Common myeloid progenitor, CD34-positive (primary cell): ENCODE measurements at regions not wholly inside any gene's neighbourhood (a gene's known extent, or its start where the extent isn't known, plus 50 kb on each side); places are given as distances from the start of the nearest gene placed in this dataset.

Experiments used
- CTCF ChIA-PET: fragments of 350-600 bp; sonication (Branson Sonifier 250); formaldehyde crosslinking; loops from one replicate; lab custom pipeline; 2021; ENCODE audit warnings: antibody characterized with exemption; lab: Charles Lee
- POLR2A ChIA-PET: fragments of 350-600 bp; sonication (Branson Sonifier 250); formaldehyde crosslinking; loops from one replicate; lab custom pipeline; 2021; ENCODE audit warnings: antibody characterized with exemption; lab: Charles Lee
- DNase-seq, 3 donors: peaks; one replicate each; pipeline versions ENCODE4 v3.0.0 to v3.0.0-alpha.2; 2013
- H3K27ac ChIP-seq, 2 experiments: 1 replicate in 1 of 2; 2 replicates in 1 of 2; pipeline ENCODE4 v1.7.0; 2013; ENCODE audit warnings: inconsistent platforms in 2 of 2, low read length in 2 of 2, mild to moderate bottlenecking in 2 of 2, low read depth in 1 of 2, moderate library complexity in 1 of 2; ENCODE audit not compliant: severe bottlenecking in 2 of 2, insufficient read depth in 1 of 2, poor library complexity in 1 of 2
- H3K27me3 ChIP-seq, 5 experiments: replicated peaks in 2 of 5; 1 replicate in 3 of 5; 2 replicates in 2 of 5; pipeline versions ENCODE4 v1.6.1 to v1.7.0; 2013; ENCODE audit warnings: low read length in 4 of 5, mild to moderate bottlenecking in 2 of 5, moderate library complexity in 2 of 5, inconsistent platforms in 1 of 5; ENCODE audit not compliant: insufficient read depth in 5 of 5, control insufficient read depth in 4 of 5
- H3K36me3 ChIP-seq, 4 experiments: 1 replicate in 2 of 4; 2 replicates in 2 of 4; pipeline versions ENCODE4 v1.6.1 to v1.7.0; 2013; ENCODE audit warnings: low read length in 3 of 4, control low read depth in 1 of 4, mild to moderate bottlenecking in 1 of 4; ENCODE audit not compliant: control insufficient read depth in 4 of 4, insufficient read depth in 4 of 4
- H3K4me1 ChIP-seq, 4 experiments: 1 replicate in 3 of 4; 2 replicates in 1 of 4; pipeline versions ENCODE4 v1.6.1 to v1.7.1; 2013; ENCODE audit warnings: low read length in 3 of 4, mild to moderate bottlenecking in 3 of 4, control low read depth in 1 of 4, inconsistent platforms in 1 of 4, moderate library complexity in 1 of 4; ENCODE audit not compliant: control insufficient read depth in 4 of 4, insufficient read depth in 4 of 4; ENCODE audit errors: control extremely low read depth in 1 of 4
- H3K4me3 ChIP-seq, 7 experiments: 1 replicate in 4 of 7; 2 replicates in 3 of 7; pipeline versions ENCODE4 v1.5.1 to v1.7.0; 2013; ENCODE audit warnings: mild to moderate bottlenecking in 7 of 7, low read length in 6 of 7, moderate library complexity in 6 of 7, inconsistent platforms in 2 of 7, low read depth in 2 of 7, control low read depth in 1 of 7; ENCODE audit not compliant: insufficient read depth in 4 of 7, control insufficient read depth in 1 of 7; ENCODE audit errors: extremely low read depth in 1 of 7
- H3K9me3 ChIP-seq, 5 experiments: 1 replicate in 4 of 5; 2 replicates in 1 of 5; pipeline versions ENCODE4 v1.6.1 to v1.7.1; 2013; ENCODE audit warnings: low read length in 4 of 5, mild to moderate bottlenecking in 2 of 5, inconsistent platforms in 1 of 5, low read depth in 1 of 5, moderate library complexity in 1 of 5; ENCODE audit not compliant: control insufficient read depth in 4 of 5, insufficient read depth in 2 of 5; ENCODE audit errors: control extremely low read depth in 1 of 5
- WGBS: methylation state at CpG from one replicate; pipeline ENCODE4 v1.1.5; 2013; ENCODE audit not compliant: insufficient coverage; 5-methylcytosine and 5-hydroxymethylcytosine counted together

GRCh38 chr15:95447486-95447885 is 883.0 kb upstream of the NR2F2 start:
- CTCF ChIA-PET = no interaction called here

GRCh38 chr15:95448531-95449229 is 881.8 kb upstream of the NR2F2 start:
- H3K9me3 ChIP-seq = peaks cover 0 to 8% (median 5%) of the 10 kb centered on the region in 5 experiments
- ChIA-PET POLR2A (no interaction called here), CTCF (no interaction called here)
- peaks cover 0 to 10% (median 2%) of the 10 kb centered on the region in 4 experiments for H3K4me1 ChIP-seq
- H3K36me3 ChIP-seq = no peaks in the 10 kb centered on the region
- peaks cover 7 to 72% (median 32%) of the 10 kb centered on the region in 5 experiments for H3K27me3 ChIP-seq
- WGBS = 75% methylated on average over 2 of the region's 2 CpGs
- H3K27ac ChIP-seq = no peak overlapping the region
- DNase-seq = no peak
- H3K4me3 ChIP-seq = no peak overlapping the region

More at GRCh38 chr15:95447486-95447885, 883.0 kb upstream of the NR2F2 start:
- Histone ChIP-seq H3K4me1 (peaks cover 0 to 10% (median 2%) of the 10 kb centered on the region in 4 experiments), H3K36me3 (no peaks in the 10 kb centered on the region), H3K4me3 (no peak overlapping the region), H3K27me3 (peaks cover 13 to 74% (median 38%) of the 10 kb centered on the region in 5 experiments), H3K27ac (no peak overlapping the region), H3K9me3 (peaks cover 0 to 16% (median 8%) of the 10 kb centered on the region in 5 experiments)
- WGBS = 71% methylated on average over 1 of the region's 4 CpGs
- POLR2A ChIA-PET = no interaction called here
- DNase-seq = no peak

GRCh38 chr15:95449230-95449628 is 881.3 kb upstream of the NR2F2 start:
- H3K9me3 ChIP-seq = peaks cover 0 to 8% (median 4%) of the 10 kb centered on the region in 5 experiments
- WGBS = no CpG with 5 or more reads among the region's 2 CpGs
- H3K27me3 ChIP-seq = peaks cover 7 to 72% (median 30%) of the 10 kb centered on the region in 5 experiments
- H3K36me3 ChIP-seq = no peaks in the 10 kb centered on the region
- peaks cover 0 to 10% (median 2%) of the 10 kb centered on the region in 4 experiments for H3K4me1 ChIP-seq
- CTCF ChIA-PET = no interaction called here
- H3K4me3 ChIP-seq = no peak overlapping the region
- POLR2A ChIA-PET = no interaction called here
- DNase-seq = no peak
- no peak overlapping the region for H3K27ac ChIP-seq

GRCh38 chr15:95450413-95450812 is 880.1 kb upstream of the NR2F2 start:
- Histone ChIP-seq H3K36me3 (no peaks in the 10 kb centered on the region), H3K4me3 (no peak overlapping the region), H3K4me1 (peaks cover 0 to 10% (median 2%) of the 10 kb centered on the region in 4 experiments), H3K27ac (no peak overlapping the region), H3K9me3 (peaks cover 0 to 4% (median 2%) of the 10 kb centered on the region in 5 experiments), H3K27me3 (peaks cover 7 to 72% (median 39%) of the 10 kb centered on the region in 5 experiments)
- CTCF ChIA-PET = no interaction called here
- no CpG with 5 or more reads among the region's 1 CpG for whole genome bisulfite sequencing
- no peak for DNase-seq
- POLR2A ChIA-PET = no interaction called here

GRCh38 chr15:95451938-95452337 is 878.6 kb upstream of the NR2F2 start:
- peaks cover 0 to 5% (median 1%) of the 10 kb centered on the region in 4 experiments for H3K4me1 ChIP-seq
- no peaks in the 10 kb centered on the region for H3K36me3 ChIP-seq
- peaks cover 0 to 7% (median 2%) of the 10 kb centered on the region in 5 experiments for H3K9me3 ChIP-seq
- CTCF ChIA-PET = no interaction called here
- H3K27ac ChIP-seq = no peak overlapping the region
- WGBS = no CpG with 5 or more reads among the region's 1 CpG
- no peak overlapping the region for H3K4me3 ChIP-seq
- no peak for DNase-seq
- peaks cover 10 to 80% (median 46%) of the 10 kb centered on the region in 5 experiments for H3K27me3 ChIP-seq
- POLR2A ChIA-PET = interaction anchor here (0.6 kb wide), 1 partner anchor 59 kb away, joined by 3 read pairs; no protein-coding TSS in a partner anchor

GRCh38 chr15:95454403-95455262 is 875.9 kb upstream of the NR2F2 start:
- peaks cover 6 to 94% (median 54%) of the 10 kb centered on the region in 5 experiments for H3K27me3 ChIP-seq
- H3K4me3 ChIP-seq = no peak overlapping the region
- POLR2A ChIA-PET = no interaction called here
- no peaks in the 10 kb centered on the region for H3K36me3 ChIP-seq
- WGBS = 56% methylated on average over 7 of the region's 10 CpGs
- no peak for DNase-seq
- CTCF ChIA-PET = no interaction called here
- H3K4me1 ChIP-seq = no peaks in the 10 kb centered on the region
- no peak overlapping the region for H3K27ac ChIP-seq
- peaks cover 0 to 7% (median 0%) of the 10 kb centered on the region in 5 experiments for H3K9me3 ChIP-seq
